Activated T-helper 17 cell treated with anti-CD3 and anti-CD28 coated beads, Interleukin-2, amount 50 U/mL, for 72 hours (primary cell): ENCODE measurements at regions not wholly inside any gene's neighbourhood (a gene's known extent, or its start where the extent isn't known, plus 50 kb on each side); places are given as distances from the start of the nearest gene placed in this dataset.
A peak's percentile ranks its signal among the peaks of the same experiment; 100 is the strongest.

Experiments
- ATAC-seq: fragments of 150-1000 bp; cut with Tn5 transposase; replicated peaks from 2 replicates; pipeline ENCODE4 v1.10.0; 2021; ENCODE audit warnings: mild to moderate bottlenecking, moderate library complexity
- H3K27ac Mint-ChIP-seq: one replicate; pipeline ENCODE4 v1.8.0; 2022; ENCODE audit warnings: mixed read lengths
- H3K27me3 Mint-ChIP-seq: one replicate; pipeline ENCODE4 v1.8.0; 2022; ENCODE audit warnings: mixed read lengths
- H3K36me3 Mint-ChIP-seq: one replicate; pipeline ENCODE4 v1.8.0; 2022; ENCODE audit warnings: low read depth, mild to moderate bottlenecking, mixed read lengths
- H3K4me1 Mint-ChIP-seq: one replicate; pipeline ENCODE4 v1.8.0; 2022; ENCODE audit warnings: mixed read lengths
- H3K4me3 Mint-ChIP-seq: one replicate; pipeline ENCODE4 v1.8.0; 2022; ENCODE audit warnings: mild to moderate bottlenecking, mixed read lengths
- H3K9me3 Mint-ChIP-seq: one replicate; pipeline ENCODE4 v1.8.0; 2022; ENCODE audit warnings: mixed read lengths

- H3K27me3 Mint-ChIP-seq, result no peaks in the 10 kb centered on the region
- H3K27ac Mint-ChIP-seq, result no peak overlapping the region
- H3K4me1 Mint-ChIP-seq, result no peaks in the 10 kb centered on the region
- peaks cover 3% of the 10 kb centered on the region for H3K9me3 Mint-ChIP-seq
- H3K4me3 Mint-ChIP-seq, result no peak overlapping the region
- ATAC-seq, result no peak
- H3K36me3 Mint-ChIP-seq, result no peaks in the 10 kb centered on the region
Measured at GRCh38 chr14:27927519-27927918, 839.1 kb upstream of the FOXG1 start.

- no peaks in the 10 kb centered on the region for H3K4me1 Mint-ChIP-seq
- H3K36me3 Mint-ChIP-seq, result no peaks in the 10 kb centered on the region
- H3K27me3 Mint-ChIP-seq, result no peaks in the 10 kb centered on the region
- H3K4me3 Mint-ChIP-seq, result no peak overlapping the region
- ATAC-seq, result no peak
- H3K27ac Mint-ChIP-seq, result no peak overlapping the region
- H3K9me3 Mint-ChIP-seq, result peaks cover 11% of the 10 kb centered on the region
Measured at GRCh38 chr14:27929797-27930347, 836.7 kb upstream of the FOXG1 start.

- no peak overlapping the region for H3K4me3 Mint-ChIP-seq
Measured at GRCh38 chr14:27938392-27938791, 828.2 kb upstream of the FOXG1 start.

DNA sequence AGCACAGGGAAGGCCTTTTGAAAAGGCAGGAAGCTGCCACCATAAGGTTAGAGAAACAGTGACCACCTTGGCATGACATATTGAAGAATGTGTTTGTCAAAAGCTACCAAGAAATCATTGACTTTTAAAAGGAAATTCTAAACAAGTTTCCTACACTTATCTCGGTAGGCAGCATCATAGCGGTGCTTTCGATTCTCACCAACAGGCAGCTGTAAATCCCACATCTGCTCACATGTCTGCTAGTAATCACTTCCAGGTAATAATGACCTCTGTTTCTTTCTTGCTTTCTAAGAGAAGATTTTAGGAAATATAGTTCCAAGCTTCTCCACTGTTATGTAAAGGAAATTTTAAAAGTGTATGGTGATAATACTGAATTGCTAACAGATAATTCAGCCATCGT lies 821.1 kb upstream of the FOXG1 start:
- peaks cover 12% of the 10 kb centered on the region for H3K9me3 Mint-ChIP-seq
- ATAC-seq, result no peak

More at GRCh38 chr14:27938392-27938791, 828.2 kb upstream of the FOXG1 start:
- Mint-ChIP-seq H3K36me3 (no peaks in the 10 kb centered on the region), H3K27me3 (no peaks in the 10 kb centered on the region), H3K4me1 (no peaks in the 10 kb centered on the region), H3K9me3 (peaks cover 18% of the 10 kb centered on the region), H3K27ac (no peak overlapping the region)
- ATAC-seq, result no peak

DNA sequence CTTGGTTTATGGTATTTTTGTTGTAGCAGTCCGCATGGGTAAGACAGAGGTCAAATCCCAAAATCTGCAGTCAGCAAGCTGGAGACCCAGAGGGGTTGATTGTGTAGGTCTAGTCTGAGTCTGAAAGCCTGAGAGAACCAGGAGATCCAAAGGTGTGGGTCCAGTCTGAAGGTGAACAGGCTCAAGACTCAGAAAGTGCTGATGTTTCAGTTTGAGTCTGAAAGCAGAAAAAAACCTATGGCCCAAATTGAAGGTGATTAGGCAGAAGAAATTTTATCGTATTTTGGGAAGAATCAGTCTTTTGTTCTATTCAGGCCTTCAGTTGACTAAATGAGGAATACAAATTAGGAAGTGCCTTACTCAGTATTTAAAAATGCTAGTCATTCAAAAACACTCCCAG lies 807.8 kb upstream of the FOXG1 start:
- Mint-ChIP-seq H3K4me1 (no peaks in the 10 kb centered on the region), H3K9me3 (peaks cover 19% of the 10 kb centered on the region)

More for the DNA sequence above, 821.1 kb upstream of the FOXG1 start:
- Mint-ChIP-seq H3K27ac (no peak overlapping the region), H3K4me3 (no peak overlapping the region), H3K27me3 (no peaks in the 10 kb centered on the region), H3K4me1 (no peaks in the 10 kb centered on the region), H3K36me3 (no peaks in the 10 kb centered on the region)

GRCh38 chr14:27995691-27996090 lies 770.9 kb upstream of the FOXG1 start:
- no peaks in the 10 kb centered on the region for H3K27me3 Mint-ChIP-seq
- H3K36me3 Mint-ChIP-seq, result no peaks in the 10 kb centered on the region
- no peak for ATAC-seq
- no peaks in the 10 kb centered on the region for H3K4me1 Mint-ChIP-seq
- H3K4me3 Mint-ChIP-seq, result no peak overlapping the region
- no peak overlapping the region for H3K27ac Mint-ChIP-seq
- peaks cover 8% of the 10 kb centered on the region for H3K9me3 Mint-ChIP-seq

More for the DNA sequence above, 807.8 kb upstream of the FOXG1 start:
- no peak for ATAC-seq
- Mint-ChIP-seq H3K27me3 (no peaks in the 10 kb centered on the region), H3K36me3 (no peaks in the 10 kb centered on the region), H3K27ac (no peak overlapping the region), H3K4me3 (no peak overlapping the region)

DNA sequence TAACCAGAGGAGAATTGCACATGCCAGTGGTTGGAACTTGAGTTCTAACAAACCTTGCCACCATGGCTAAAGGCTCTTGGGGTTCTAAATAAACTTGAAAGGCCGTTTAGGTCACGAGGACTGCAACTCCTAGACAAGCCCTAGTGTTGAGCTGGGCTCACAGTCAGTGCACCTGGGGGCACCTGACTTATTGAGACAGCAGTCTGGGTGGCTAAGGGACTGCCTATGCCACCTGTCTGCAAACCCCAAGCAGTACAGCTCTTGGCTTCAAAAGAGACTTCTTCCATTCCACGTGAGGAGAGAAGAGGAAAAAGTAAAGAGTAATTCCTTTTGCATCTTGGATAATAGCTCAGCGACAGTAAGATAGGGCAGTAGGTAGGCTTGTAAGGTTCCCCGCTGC lies 765.6 kb upstream of the FOXG1 start:
- Mint-ChIP-seq H3K4me1 (no peaks in the 10 kb centered on the region), H3K9me3 (peaks cover 17% of the 10 kb centered on the region), H3K27ac (no peak overlapping the region), H3K27me3 (no peaks in the 10 kb centered on the region), H3K4me3 (no peak overlapping the region), H3K36me3 (no peaks in the 10 kb centered on the region)
- ATAC-seq, result no peak

DNA sequence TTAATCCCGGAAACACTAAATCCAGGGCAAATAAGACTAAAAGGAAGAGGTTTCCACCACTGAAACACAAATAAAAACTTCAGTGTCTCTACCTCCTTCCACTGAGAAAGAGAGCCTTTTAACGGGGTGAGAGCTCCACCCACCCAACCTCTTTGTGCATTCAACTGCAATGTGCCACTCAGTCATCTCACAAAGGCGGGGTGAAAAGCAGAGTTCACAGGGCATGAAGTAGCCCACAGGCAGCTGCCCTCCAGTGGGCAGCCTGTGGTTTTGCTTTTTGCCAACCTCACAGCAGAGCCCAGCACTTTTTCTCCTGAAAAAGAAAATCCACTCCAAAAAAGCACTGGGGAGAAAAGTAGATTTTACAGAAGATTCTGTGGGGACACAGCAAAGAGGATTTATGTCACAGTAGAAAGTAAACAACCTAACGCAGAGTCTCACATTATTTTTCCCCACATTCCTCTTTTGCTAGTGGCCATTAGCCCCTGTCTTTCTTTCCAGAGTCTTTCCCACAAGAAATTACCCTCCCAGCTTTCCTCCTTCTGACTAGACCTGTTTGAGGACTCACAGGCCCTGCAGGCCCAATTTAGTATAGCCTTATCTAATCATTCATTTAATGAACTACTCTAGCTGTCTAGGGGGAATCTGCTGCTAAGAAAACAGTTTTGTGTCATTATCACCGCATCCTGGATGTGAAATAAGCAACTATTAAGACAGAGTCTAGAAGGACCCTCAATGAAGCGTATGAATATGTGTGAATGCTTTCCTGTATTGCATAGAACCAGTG lies 753.8 kb upstream of the FOXG1 start:
- Mint-ChIP-seq H3K27me3 (no peaks in the 10 kb centered on the region), H3K36me3 (no peaks in the 10 kb centered on the region), H3K4me1 (no peaks in the 10 kb centered on the region), H3K27ac (no peak overlapping the region), H3K4me3 (no peak overlapping the region), H3K9me3 (peaks cover 8% of the 10 kb centered on the region)
- no peak for ATAC-seq

DNA sequence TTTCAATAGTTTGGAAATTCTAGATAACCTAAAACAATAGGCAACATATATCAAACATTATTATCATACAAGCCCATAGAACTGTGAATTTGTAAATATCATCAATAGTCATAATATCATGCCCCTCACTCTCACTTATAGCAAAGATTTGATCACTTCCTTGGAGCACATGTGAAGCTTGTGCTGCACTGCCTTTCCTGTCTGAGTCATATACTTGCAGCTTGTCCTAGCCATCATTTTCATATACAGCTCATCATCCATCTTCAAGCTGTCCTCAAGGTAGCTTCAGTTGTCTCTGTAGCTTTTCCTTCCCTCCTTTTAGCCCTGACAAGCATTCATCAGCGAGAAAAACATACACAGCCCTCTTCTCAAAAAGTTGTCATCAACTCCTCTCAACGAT lies 746.5 kb upstream of the FOXG1 start:
- Mint-ChIP-seq H3K4me1 (no peaks in the 10 kb centered on the region), H3K27ac (no peak overlapping the region), H3K4me3 (no peak overlapping the region), H3K27me3 (no peaks in the 10 kb centered on the region), H3K9me3 (peaks cover 19% of the 10 kb centered on the region), H3K36me3 (no peaks in the 10 kb centered on the region)
- ATAC-seq, result no peak

GRCh38 chr14:28023853-28024252 lies 742.7 kb upstream of the FOXG1 start:
- ATAC-seq, result no peak
- H3K4me1 Mint-ChIP-seq, result no peaks in the 10 kb centered on the region
- no peak overlapping the region for H3K27ac Mint-ChIP-seq
- H3K27me3 Mint-ChIP-seq, result no peaks in the 10 kb centered on the region
- H3K4me3 Mint-ChIP-seq, result no peak overlapping the region
- H3K9me3 Mint-ChIP-seq, result peaks cover 23% of the 10 kb centered on the region
- H3K36me3 Mint-ChIP-seq, result no peaks in the 10 kb centered on the region

GRCh38 chr14:28052251-28052650 lies 714.3 kb upstream of the FOXG1 start:
- no peaks in the 10 kb centered on the region for H3K4me1 Mint-ChIP-seq
- no peaks in the 10 kb centered on the region for H3K36me3 Mint-ChIP-seq
- H3K27ac Mint-ChIP-seq, result no peak overlapping the region
- ATAC-seq, result no peak
- H3K27me3 Mint-ChIP-seq, result no peaks in the 10 kb centered on the region
- no peak overlapping the region for H3K4me3 Mint-ChIP-seq
- peaks cover 16% of the 10 kb centered on the region for H3K9me3 Mint-ChIP-seq

DNA sequence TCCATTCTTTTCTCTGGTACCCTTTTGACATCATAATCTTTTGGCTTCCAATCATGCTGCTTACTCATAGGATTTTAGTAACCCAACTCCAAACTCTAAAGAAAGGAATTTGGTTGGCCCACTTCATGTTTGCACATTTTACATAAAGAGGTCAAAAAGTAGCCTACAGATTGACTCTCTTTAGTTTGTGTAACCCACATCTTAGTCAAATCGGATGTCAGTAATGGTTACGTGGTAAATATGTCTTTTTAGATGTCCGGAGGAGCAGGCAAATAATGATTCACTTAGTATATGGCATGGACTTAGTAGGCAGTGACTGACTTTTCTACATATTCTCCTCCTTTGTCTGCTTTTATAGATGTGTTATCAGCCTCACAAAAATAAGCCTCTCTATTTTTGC lies 711.6 kb upstream of the FOXG1 start:
- no peaks in the 10 kb centered on the region for H3K27me3 Mint-ChIP-seq
- H3K9me3 Mint-ChIP-seq, result peaks cover 20% of the 10 kb centered on the region
- H3K27ac Mint-ChIP-seq, result no peak overlapping the region
- no peaks in the 10 kb centered on the region for H3K4me1 Mint-ChIP-seq
- no peaks in the 10 kb centered on the region for H3K36me3 Mint-ChIP-seq
- no peak overlapping the region for H3K4me3 Mint-ChIP-seq
- ATAC-seq, result no peak

- peaks cover 15% of the 10 kb centered on the region for H3K9me3 Mint-ChIP-seq
- no peak overlapping the region for H3K27ac Mint-ChIP-seq
- H3K36me3 Mint-ChIP-seq, result no peaks in the 10 kb centered on the region
- no peaks in the 10 kb centered on the region for H3K4me1 Mint-ChIP-seq
- no peaks in the 10 kb centered on the region for H3K27me3 Mint-ChIP-seq
- H3K4me3 Mint-ChIP-seq, result peak overlapping the region; percentile 33
- ATAC-seq, result no peak
Measured at GRCh38 chr14:28057359-28058296, 709.0 kb upstream of the FOXG1 start.

DNA sequence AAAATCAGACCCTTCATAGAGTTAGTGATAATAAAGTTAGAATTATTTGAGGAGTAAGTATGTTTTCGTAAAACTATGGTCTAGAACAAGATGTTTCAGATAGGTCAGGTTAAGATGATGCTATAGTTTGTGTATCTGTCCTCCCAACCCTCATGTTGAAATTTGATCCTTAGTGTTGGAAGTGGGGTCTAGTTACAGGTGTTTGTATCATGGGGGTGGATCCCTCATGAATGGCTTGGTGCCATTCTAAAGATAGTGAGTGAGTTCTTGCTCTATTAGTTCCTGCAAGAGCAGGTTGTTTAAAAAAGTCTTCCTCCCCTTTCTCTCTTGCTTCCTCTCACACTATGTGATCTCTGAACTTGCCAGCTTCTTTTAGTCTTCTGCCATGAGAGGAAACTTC lies 707.3 kb upstream of the FOXG1 start:
- Mint-ChIP-seq H3K27me3 (no peaks in the 10 kb centered on the region), H3K4me3 (no peak overlapping the region), H3K9me3 (peaks cover 15% of the 10 kb centered on the region), H3K36me3 (no peaks in the 10 kb centered on the region), H3K4me1 (no peaks in the 10 kb centered on the region), H3K27ac (no peak overlapping the region)
- ATAC-seq, result no peak

DNA sequence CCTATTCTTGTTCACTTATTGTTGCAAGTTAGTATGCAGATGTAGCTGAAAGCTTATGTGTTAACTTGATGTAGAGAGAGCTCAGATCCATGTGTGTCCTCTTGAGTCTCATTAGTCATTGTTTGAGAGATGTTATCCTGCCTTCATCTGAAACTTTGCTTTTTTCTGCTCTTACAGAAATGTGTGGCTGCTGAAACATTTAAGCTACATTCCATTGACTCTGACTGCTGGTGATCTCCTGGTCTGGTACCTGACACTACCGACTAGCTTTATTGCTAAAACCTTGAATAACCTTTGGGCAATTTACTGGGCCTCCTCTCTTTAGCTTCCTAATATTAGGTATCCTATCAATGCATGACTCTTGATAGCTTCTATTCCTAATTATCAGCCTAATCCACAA lies 705.6 kb upstream of the FOXG1 start:
- ATAC-seq, result no peak
- Mint-ChIP-seq H3K36me3 (no peaks in the 10 kb centered on the region), H3K27me3 (no peaks in the 10 kb centered on the region), H3K4me1 (no peaks in the 10 kb centered on the region), H3K27ac (no peak overlapping the region), H3K9me3 (peaks cover 9% of the 10 kb centered on the region), H3K4me3 (no peak overlapping the region)
